SK-N-SH (cell line): ENCODE measurements at regions not wholly inside any gene's neighbourhood (a gene's known extent, or its start where the extent isn't known, plus 50 kb on each side); places are given as distances from the start of the nearest gene placed in this dataset.

ENCODE experiments used
- CTCF ChIP-seq: fragments of 200-600 bp; sonication (generic); IDR thresholded peaks from 2 replicates; pipeline ENCODE4 v1.6.1; 2017; ENCODE audit warnings: antibody characterized with exemption, mild to moderate bottlenecking, moderate library complexity
- EP300 ChIP-seq, 2 experiments: IDR thresholded peaks; 2 replicates each; pipeline versions ENCODE4 v1.4.0 to v1.6.1; 2012; ENCODE audit warnings: borderline replicate concordance in 1 of 2, low read depth in 1 of 2, low read length in 1 of 2
- FOXM1 ChIP-seq: IDR thresholded peaks from 2 replicates; pipeline ENCODE4 v1.4.0; 2012; ENCODE audit warnings: low read depth, mild to moderate bottlenecking
- JUND ChIP-seq: IDR thresholded peaks from 2 replicates; pipeline ENCODE4 v1.4.0; 2012
- MAX ChIP-seq: IDR thresholded peaks from 2 replicates; pipeline ENCODE4 v1.4.0; 2012; ENCODE audit warnings: low read depth
- MXI1 ChIP-seq: IDR thresholded peaks from 2 replicates; pipeline ENCODE4 v1.6.1; 2012; ENCODE audit warnings: mild to moderate bottlenecking, low read depth, low read length, improper control_type of control experiment
- POLR2AphosphoS5 ChIP-seq: IDR thresholded peaks from 2 replicates; pipeline ENCODE4 v1.6.1; 2012; ENCODE audit warnings: low read depth, low read length
- RCOR1 ChIP-seq: fragments of 150-350 bp; IDR thresholded peaks from 2 replicates; pipeline ENCODE4 v1.6.1; 2017; ENCODE audit warnings: antibody characterized with exemption, low read length
- REST ChIP-seq: IDR thresholded peaks from 2 replicates; pipeline ENCODE4 v1.6.1; 2012; ENCODE audit warnings: mild to moderate bottlenecking, low read depth, low read length, moderate library complexity
- SIN3A ChIP-seq: IDR thresholded peaks from 2 replicates; pipeline ENCODE4 v1.6.1; 2012; ENCODE audit warnings: low read depth, mild to moderate bottlenecking, low read length, moderate library complexity, borderline replicate concordance
- SMC3 ChIP-seq: IDR thresholded peaks from 2 replicates; pipeline ENCODE4 v1.6.1; 2012; ENCODE audit warnings: low read depth, low read length, improper control_type of control experiment
- USF1 ChIP-seq: IDR thresholded peaks from 2 replicates; pipeline ENCODE4 v1.4.0; 2012; ENCODE audit warnings: low read depth, borderline replicate concordance
- ZBTB33 ChIP-seq: IDR thresholded peaks from 2 replicates; pipeline ENCODE4 v1.4.0; 2012; ENCODE audit warnings: low read depth, borderline replicate concordance

GRCh38 chr22:34356481-34356880 is 436.2 kb upstream of the LARGE1 start:
- TF ChIP-seq FOXM1 = no peak
- no peak for TF ChIP-seq MXI1
- TF ChIP-seq CTCF = no peak
- TF ChIP-seq EP300 (IDR thresholded peaks at IDR 0.05; ENCODE audit: borderline replicate concordance in 1 of 2, low read depth in 1 of 2, low read length in 1 of 2) = no peak
- no peak for TF ChIP-seq POLR2AphosphoS5
- TF ChIP-seq JUND = no peak
- TF ChIP-seq SMC3 = no peak
- TF ChIP-seq USF1 = no peak
- TF ChIP-seq MAX = no peak
- no peak for TF ChIP-seq RCOR1
- TF ChIP-seq REST = no peak
- no peak for TF ChIP-seq ZBTB33
- no peak for TF ChIP-seq SIN3A
